HG03097 (cell line): ENCODE measurements at regions not wholly inside any gene's neighbourhood (a gene's known extent, or its start where the extent isn't known, plus 50 kb on each side); places are given as distances from the start of the nearest gene placed in this dataset.
"Not testable (repeated sequence)": the region's sequence is repeated elsewhere in the genome, so short reads cannot be mapped to it uniquely, and the experiment has no call there.

Experiments
- ATAC-seq: cut with Tn5 transposase; IDR thresholded peaks from one replicate; pipeline ENCODE4 v1.9.1; 2021; ENCODE audit not compliant: unreplicated experiment, low FRiP score

DNA sequence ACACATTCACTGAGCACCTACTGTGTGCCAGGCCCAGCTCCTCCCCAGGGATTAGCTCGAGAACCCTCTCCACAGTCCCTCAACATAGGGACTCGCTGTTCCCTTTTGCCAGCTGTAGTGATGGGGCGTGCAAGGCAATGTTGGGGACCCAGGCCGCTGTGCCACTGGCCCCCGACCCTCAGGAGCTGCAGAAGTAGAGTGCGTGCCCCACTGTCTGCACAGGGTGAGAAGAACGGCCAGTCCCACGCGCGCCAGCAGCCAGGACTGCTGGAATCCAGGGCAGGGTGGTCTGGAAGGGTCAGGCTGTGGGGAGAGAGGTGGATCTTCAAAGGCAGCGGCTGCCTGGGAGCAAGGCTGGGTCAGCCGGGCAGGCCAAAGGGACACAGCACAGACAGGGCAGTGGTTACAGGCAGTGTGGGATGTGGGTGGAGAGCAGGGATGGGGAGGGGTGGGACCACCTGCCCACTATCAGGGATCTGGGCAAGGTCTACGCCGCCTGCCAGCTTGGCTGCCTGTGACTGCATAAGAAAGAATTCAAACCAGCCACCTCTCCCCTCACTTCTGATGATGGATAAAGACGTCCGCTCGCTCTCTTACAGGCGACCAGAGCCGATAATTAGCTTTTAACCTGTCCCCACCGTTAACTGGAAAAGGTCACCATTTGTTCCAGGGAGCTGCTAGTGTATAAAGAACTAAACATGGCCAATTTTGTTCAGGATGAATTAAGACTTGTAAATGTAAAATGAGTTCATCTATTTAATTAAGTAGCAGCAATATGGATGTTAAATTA, 86.7 kb upstream of the GSE1 start:
- no peak for ATAC-seq

DNA sequence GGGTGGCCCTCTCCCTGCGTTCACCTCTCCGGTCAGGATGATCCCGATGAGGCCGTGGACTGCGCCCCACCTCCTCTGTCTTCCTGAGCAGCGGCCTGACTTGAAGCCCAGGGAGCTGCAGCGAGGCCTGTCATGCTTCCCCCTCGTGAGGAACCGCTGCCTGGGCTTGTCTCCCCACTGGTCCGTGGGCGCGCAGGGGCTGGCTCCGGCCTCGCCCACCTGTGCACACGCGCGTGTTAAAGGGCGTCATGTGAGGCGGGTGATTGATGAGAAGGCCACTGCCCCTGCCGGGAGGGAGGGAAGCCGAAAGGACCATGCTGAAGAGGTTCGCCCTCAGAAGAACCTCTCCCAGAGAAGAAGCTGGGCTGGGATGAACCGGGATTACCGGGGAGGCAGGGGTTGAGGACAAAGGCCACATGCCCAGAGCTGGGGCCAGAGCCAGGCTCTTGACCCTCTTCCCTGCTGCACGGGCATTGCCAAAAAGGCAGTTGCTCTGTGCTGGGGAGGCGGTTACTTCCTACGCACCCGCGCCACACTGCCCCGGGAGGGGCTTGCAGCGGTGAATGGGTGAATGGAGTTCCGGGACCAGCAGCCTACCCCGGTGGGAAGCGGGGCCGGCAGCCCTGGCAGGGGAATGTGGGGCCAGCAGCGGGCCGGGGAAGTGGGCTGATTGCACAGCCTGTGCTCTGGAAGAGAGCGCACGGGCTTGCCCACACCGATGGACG, 85.9 kb upstream of the GSE1 start:
- ATAC-seq = no peak

DNA sequence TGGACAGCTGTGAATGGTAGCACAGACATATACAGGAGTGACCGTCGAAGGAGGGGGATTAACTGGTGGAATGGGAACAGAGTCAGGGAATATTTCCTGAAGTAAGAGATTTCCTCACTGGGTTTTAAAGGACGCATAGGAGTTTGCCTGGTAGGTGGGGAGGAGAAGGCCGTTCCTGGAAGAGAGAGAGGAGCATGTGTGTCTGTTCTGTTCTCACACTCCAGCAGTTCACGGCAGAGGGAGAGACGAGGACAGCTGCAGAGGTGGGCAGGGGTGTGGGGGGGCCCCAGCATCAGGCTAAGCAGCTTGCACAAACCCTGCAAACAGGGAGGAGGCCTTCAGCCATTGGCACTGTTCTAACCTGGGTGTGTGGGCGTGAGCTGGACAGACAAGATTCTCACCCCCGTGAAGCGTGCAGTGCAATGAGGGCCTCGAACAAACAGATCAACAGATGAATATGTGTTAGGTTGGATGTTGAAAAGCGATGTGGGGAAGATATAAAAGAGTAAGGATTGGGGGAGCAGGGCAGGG, 85.3 kb upstream of the GSE1 start:
- no peak for ATAC-seq

DNA sequence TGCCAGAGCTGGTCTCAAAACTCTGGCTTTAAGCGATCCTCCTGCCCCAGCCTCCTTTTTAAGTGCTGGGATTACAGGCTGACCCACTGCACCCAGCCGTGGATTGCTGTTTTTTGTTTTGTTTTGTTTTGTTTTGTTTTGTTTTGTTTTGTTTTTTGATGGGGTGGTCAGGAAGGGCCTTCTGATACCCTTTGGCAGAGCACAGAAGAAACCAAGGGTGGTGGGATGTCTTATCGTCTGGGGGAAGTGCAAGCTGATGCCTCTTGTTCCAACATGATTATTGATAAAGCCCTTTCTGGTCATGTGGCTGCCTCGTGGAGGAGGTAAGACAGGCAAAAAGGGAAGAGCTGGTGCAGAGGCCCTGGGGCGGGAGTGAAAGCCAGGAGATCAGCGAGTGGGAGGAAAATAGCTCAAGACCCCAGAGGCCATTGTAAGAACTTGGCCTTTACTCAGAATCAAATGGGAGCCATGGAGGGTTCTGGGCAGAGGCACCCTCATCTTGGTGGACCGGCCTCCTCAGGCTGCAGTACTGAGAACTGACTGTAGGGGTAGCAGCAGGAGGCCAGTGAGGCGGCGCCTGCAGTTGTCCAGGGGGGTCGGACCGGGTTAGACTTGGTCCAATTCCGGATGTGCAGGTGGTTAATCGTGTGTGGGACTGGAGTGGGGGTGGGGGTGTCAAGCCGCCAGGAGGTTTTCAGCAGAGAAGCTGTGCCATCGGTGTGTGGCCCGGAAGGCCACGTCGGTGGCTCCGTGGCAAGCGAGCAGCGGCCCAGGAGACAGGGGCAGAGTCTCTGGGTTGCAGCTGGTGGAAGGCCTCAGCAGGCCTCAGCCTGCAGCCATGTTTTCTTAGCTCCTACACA, 84.4 kb upstream of the GSE1 start:
- ATAC-seq = no peak

DNA sequence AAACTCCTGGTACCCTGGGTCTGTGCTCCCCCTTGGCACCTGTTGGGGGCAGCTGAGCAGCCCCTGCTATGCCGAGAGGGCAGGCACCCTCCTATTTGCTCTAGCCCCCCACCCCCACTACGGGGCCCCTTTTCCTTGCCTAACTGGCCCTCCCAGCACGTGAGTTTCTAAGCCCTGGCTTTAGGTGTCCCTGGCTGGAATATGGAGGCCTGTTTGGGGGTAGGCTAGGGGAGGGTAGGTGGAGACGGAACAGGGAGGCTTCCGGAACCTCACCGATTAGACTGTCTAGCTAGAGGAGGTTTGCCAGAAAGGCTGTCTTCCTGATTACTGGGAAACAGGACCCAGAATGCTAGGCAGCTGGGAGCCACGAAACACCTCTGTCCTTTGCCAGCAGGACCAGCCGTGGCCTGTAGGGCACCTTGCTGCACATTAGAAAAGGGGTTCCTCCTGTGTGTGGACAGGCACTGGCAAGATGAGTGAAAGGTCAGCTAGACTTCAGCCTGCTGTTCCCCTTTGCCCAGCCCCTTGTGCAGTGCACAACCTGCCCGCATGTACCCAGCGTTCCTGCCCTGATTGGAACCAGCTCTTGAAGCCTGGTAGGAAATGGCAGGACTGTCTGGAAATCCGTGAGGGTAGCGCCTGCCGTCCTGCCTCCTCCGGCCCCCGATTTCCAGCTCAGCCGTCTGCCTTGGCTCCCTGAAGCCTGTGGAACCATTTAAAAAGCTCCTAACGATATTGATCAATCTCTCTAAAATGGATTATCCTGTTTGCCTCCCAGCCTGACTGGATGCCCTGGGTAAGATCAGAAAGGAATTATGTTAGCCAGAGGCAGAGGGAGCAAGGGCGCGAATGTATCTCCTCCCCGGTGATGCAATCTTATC, 83.4 kb upstream of the GSE1 start:
- no peak for ATAC-seq

DNA sequence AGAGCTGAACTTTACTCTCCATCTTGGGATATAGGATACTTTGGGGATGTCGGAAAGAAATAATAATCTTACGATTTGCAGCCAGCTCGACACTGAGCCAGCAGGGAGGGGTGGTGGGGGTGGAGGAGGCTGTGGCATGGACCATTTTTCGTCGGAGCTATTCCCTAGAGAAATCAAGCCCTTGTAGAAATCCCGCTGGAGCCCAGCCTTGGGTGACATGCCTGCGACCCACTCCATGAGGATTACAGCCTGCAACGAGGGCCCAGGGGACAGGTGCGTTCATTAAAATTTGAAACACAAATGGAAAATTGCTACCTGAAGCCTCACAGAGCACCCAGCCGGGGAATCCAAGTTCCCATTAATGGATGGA, 82.8 kb upstream of the GSE1 start:
- no peak for ATAC-seq

DNA sequence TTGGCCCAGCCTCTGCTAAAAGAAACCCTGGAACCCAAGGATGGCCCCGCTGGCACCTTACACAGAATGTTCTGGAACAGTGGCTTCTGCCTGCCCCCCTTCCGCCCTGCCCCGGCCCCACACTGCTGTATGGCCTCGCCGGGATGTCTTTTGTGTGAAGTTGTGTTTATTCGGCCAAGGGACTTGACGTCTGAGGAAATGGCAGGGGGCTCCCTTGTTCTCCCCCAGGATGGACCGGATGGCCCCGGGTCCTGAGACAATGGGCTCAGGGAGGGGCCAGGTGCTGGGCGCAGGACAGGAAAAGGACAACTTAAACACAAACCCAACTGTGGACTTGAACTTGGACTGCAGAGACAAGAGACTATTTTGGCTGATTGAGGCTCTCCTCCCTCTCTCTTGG, 81.6 kb upstream of the GSE1 start:
- ATAC-seq = no peak

DNA sequence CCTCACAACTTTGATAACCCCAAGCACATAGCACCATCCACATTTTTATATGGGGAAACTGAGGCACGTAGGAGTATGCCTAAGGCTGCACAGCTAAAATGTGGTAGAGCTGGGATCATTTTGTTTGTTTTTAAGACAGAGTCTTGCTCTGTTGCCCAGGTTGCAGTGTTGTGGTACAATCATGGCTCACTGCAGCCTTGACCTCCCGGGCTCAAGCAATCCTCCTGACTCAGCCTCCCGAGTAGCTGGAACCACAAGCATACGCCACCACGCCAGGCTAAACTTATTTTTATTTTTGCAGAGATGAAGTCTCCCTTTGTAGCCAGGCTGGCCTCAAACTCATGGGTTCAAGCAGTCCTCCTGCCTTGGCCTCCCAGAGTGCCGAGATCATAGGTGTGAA, 81.0 kb upstream of the GSE1 start:
- ATAC-seq = no peak

DNA sequence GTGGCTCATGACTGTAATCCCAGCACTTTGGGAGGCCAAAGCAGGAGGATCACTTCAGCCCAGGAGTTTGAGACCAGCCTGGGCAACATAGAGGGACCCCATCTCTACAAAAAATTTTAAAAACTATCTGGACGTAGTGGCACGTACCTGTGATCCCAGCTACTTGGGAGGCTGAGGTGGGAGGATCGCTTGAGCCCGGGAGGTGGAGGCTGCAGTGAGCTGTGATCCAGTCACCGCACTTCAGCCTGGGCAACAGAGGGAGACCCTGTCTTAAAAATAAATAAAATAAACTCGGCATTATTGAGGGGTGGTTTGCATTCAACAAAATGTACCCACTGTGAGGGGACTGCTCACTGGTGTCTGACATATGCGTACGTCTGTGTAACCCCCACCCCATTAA, 79.5 kb upstream of the GSE1 start:
- not testable (repeated sequence) for ATAC-seq

DNA sequence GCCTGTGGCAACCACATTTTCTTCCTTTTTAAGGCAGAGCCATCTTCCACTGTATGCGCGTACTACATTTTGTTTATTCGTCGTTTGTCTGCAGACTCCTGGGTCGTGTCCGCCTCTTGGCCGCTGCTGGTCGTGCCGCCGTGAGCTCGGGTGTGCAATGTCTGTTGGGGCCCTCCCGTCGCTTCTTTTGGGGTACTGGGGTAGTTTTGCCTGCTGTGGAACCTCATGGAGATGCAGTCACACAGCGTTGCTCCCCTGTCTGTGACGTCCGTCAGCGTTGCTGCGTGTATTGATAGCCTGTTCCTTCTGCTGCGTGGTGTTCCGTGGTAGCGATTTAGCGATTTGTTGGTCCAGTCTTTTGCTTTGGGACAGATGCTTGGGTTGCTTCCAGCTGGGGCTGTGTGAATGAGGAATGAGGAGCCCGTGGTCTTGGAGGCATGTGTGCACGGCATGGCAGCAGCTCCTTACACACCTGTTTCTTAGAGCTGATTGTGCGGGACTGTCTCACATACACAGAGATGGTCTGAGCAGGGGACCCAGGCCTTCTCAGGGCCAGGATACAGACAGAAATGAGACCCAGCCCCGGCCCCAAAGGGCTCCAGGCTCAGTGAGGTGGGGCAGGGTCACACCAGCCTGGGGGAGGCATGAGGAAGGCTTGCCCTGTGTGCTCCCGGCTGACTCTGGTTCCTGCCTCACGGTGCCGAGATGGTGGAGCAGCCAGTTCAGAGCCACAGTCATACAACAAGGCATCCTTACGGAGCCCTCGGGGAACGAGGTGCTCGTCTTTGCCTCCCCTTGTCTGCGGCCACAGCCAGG, 78.4 kb upstream of the GSE1 start:
- no peak for ATAC-seq

DNA sequence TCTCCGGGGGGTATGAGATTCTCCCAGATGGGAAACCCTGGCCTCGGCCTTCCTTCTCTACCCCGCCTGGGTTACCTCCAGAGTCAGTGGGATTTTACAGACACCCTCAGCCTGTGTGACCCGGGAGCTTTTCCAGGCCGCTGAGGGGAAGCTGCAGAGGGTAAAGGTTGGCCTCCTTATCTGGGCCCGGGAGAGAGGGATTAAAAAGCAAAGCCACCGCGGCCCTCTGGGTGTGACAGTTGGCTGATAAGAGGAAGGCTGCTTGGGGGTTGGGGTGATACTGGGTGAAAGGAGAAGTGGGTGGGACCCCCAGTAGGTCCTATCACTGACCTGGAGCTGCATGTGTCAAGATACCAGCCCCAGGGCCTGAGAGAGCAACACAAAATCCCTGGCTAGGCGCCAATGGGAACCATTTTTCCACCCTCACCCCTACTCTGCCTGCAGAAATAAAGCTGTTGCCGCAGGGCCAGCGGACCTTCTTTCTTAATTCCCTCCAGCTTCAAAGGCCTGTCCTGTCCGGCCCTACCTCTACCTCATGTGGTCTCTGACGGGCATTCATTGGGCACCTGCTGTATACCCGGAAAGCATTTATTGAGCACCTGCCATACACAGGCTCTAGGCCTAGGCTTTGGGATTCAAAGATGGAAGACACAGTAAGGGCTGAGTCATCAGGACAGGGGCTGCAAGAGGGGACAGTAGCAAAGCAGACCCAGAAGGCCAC, 77.6 kb upstream of the GSE1 start:
- ATAC-seq = no peak

DNA sequence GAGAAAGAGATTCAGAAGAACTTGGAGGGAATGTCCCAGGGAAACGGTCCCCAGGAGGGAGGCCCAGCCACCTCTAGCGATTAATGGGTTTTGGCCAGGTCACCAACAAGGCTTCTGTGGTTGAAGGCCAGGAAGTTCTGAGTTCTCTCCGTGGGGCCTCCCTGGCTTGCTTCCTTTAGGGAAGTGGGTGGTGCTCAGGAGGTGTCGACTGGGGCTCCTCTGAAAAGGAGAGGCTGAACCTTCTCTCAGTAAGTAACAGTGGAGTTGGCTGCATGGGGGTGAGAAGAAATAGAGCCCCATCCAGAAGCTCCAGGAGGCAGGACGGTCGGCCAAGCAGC, 77.1 kb upstream of the GSE1 start:
- ATAC-seq = no peak

DNA sequence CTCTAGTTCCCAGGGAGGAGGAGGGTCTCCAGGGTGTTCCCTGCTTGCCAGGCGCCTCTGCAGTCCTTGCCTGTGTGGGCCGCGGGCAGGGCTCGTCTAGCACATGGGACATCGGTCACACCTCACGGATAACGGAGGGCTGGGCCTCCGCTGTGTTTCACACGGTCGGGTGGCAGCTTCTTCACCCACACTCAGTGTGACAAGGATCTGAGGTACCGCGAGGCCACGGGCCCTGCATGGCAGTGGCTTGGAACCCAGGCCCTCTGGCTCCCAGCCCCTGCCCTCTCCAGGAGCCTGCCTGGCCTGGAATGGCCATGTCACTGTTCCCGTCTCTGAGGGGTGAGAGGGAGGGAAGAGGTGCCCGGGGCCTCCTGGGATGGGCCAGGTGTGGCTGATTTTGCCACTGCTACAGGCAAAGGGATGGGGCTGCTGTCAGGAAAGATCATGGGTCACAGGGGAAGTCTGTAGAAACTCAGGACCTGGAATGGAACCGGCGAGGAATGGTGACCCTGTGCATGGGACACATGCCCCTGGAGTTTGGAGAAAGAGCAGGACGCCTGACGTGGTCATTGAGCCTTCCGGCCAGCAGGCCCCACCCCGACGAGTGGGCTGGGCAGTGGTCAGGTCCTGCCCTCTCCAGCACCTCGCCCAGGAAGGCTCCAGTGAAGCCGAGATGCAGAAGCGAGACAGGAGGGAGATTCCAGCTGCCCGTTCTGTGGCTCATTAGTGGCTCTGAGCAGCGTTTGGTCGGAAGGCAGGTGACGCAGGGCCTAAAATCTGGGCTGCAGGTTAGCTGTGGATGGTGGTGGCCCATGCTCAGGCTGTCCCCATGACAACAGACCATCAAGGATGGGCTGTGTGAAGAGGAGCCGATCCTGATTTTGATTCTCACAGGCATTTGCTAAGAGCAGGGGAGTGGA, 76.5 kb upstream of the GSE1 start:
- no peak for ATAC-seq

DNA sequence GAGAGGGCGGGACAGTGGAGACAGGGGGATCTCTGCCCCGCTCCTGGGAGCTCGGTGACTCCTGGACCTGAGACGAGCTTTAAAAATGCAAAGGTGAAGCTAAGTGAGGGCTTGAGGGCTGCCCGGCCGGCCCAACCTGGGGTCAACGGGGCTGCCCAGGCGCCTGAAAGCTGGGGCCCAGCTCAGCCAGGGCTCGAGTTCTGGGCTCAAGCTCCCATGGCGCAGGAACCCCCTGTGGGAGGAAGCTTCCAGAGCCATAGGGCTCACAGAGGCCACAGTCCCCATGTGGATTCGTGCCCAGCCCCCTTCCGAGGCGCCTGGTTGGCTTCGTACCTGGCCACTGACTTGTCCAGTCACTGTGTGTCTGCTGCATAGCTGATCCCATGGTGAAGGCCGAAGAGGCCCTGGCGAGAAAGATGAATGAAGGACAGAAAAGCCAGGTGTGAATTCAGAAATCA, 75.8 kb upstream of the GSE1 start:
- no peak for ATAC-seq

DNA sequence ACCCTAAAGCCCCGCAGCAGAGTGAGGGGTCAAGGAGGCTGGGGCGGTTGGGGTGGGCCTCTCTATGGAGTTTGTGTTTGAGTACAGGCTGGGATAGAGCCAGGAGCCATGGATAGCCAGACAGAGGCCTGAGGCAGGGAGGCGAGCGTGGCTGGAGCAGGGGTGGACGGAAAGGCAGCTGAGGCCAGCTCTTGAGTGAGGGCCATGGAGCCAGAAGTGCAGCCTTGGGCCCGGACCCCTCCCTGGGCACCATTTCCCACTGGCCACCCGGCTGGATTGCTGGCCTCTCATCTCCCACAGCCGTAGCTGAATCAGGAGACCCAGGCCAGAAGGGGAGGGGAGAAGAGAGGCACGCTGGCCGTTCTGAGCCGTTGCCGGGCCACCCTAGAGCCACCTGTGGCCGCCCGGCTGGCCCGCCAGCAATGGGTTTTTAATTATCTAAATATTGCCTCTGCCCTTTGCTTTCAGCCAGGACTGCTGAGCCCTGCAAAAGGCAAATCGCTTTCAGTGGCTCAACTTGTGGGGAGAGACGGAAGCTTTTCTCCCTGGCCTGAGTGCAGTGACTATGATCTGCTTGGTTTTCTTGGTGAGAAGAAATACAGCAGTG, 75.2 kb upstream of the GSE1 start:
- ATAC-seq = no peak

DNA sequence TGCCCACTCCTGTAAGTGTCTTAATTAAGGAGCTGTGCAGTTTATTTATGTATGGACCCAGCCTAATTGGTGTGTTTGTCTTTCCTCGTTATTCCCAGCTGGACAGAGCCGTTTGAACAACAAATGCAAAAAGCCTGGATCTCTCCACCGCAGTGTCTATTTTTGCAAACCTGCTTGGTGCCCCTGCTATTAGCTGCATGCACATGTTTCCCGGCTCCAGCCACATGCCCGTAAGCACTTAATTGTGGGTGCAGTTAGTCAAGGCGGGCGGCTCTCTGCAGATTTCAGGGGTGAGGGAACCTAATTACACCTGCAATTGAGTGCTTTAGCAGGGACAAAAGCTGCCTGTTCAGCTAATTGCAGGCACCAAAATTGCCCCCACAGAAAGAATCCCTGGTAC, 74.0 kb upstream of the GSE1 start:
- no peak for ATAC-seq

DNA sequence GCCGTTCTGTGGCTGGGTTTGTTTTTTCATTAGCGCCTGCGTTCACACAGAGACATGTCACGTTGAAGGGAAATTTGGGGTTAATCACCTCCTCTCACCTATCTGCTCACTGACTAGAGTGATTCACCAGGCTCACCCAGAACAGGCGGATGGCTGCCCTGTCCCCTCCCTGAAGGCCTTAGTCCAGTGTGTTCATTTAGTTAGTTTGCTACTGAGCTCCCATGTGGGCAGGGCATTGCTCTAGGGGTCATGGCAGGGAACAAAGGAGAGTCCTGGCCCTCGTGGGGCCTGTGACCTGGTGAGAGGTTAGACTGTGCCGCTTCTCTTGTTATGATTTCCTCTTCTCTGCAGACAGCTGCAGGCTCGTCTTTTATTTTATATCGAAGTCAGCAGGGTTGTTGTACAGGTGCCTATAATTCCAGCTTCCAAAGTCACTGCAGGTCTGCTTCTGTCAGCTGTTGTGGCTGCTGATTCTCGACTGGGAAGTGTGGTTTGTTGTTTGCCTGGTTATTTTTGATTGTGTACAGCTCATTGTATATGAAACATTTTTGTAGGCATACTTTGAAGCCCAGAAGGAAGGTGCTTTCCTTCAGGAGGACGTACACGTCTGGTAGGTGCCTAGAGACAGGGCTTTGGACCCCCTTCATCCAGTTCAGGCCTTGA, 73.4 kb upstream of the GSE1 start:
- no peak for ATAC-seq
